GM12891 (cell line): ENCODE measurements at regions not wholly inside any gene's neighbourhood (a gene's known extent, or its start where the extent isn't known, plus 50 kb on each side); places are given as distances from the start of the nearest gene placed in this dataset.

Source experiments
- POLR2A ChIP-seq: IDR thresholded peaks from 2 replicates; pipeline ENCODE4 v1.6.1; 2011; ENCODE audit warnings: low read depth, low read length, control low read depth
- POLR2AphosphoS5 ChIP-seq: IDR thresholded peaks from 2 replicates; pipeline ENCODE4 v1.6.1; 2011; ENCODE audit warnings: low read depth, low read length, control low read depth
- SPI1 ChIP-seq: IDR thresholded peaks from 2 replicates; pipeline ENCODE4 v1.6.1; 2011; ENCODE audit warnings: low read depth, low read length, control low read depth
- TAF1 ChIP-seq: IDR thresholded peaks from 2 replicates; pipeline ENCODE4 v1.6.1; 2011; ENCODE audit warnings: low read depth, low read length, control low read depth

- TF ChIP-seq POLR2A (no peak), POLR2AphosphoS5 (no peak), TAF1 (no peak), SPI1 (no peak)
Observed at GRCh38 chr20:56730003-56730402, 100.9 kb downstream of the TFAP2C start.
